GM18520 (cell line): ENCODE measurements at regions not wholly inside any gene's neighbourhood (a gene's known extent, or its start where the extent isn't known, plus 50 kb on each side); places are given as distances from the start of the nearest gene placed in this dataset.
A peak's percentile ranks its signal among the peaks of the same experiment; 100 is the strongest.

ENCODE experiments used
- ATAC-seq: cut with Tn5 transposase; IDR thresholded peaks from one replicate; pipeline ENCODE4 v1.9.1; 2021; ENCODE audit not compliant: unreplicated experiment

DNA sequence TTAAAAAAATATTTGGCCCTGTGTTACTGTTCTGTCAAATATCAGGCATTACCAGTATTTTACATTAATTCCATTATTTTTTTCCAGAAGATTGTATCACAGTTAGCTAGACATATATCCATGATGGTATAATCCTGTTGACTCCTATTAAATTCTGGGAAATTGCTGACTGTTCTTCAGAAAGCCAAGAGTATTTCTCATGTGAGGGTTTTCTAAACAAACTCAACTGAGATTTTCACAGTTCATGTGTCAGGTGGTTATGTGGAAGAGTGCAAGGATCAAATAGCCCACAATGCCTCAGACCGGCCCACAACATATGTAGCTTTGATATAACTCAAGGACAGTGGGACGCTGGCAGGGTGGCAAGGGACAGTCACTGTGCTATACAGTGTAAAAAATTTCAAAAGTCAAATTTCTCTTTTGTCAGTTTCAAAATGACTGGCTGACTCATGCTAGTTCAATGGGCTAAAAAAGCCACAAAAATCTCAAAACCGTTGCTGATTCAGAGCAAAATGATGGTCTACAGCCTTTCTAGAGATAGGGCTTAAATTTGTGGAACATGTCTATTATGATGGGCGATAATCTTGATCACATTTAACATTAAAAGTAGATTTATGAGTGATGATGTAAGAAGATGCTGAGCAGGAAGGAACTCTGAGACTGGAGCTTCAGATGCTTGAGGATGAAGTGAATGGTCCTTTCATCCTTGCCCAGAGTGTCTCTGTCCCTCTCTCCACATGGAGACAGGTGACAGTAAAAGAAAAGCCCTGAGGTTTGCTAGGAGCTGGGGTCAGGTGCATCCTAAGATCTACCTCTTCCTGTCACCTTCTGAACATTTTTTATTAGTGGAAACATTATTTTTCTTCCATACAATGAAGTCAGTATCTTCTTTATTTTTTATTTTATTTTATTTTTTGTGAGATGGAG lies 175.8 kb upstream of the PIEZO2 start:
- peak; percentile 87 for ATAC-seq

DNA sequence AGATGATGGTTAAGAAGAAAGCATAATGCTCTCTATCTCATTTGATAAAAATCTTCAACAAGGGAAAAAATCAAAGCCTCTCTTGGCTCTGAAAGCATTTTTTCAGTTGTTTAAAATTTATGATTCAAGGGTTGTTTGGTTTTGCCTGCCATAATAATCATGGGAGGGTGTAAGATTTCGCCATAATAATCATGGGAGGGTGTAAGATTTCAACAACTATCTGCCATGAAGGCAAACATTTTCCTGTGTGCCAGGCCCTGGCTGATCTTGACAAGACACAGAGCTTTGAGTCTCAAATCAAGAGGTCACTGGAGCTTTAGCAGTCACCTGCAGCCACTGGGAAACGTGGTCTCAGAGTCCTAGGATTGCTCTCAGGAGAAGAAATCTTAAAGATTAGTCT lies 175.1 kb upstream of the PIEZO2 start:
- no peak for ATAC-seq

DNA sequence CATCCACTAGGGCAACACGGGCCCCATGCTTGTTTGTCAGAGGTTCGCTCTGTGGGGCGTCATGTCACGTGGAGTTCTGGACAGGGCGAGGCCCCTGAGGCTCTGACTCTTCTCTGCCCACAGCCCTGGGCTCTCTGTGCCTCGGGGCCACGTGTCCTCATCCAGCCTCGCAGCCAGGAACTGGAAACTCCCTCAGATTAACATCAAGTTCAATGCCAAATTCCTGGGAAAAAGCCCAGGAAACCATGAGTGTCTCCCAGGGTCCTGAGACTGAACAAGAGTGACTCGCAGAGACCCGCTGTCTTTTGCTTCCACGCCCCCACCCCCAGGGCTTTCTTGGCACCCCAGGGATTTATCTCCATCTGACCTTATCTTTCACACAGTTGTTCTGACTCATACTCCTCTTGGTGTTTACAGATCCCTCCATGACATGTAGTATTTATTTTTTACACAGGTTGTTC lies 174.0 kb upstream of the PIEZO2 start:
- ATAC-seq = no peak

DNA sequence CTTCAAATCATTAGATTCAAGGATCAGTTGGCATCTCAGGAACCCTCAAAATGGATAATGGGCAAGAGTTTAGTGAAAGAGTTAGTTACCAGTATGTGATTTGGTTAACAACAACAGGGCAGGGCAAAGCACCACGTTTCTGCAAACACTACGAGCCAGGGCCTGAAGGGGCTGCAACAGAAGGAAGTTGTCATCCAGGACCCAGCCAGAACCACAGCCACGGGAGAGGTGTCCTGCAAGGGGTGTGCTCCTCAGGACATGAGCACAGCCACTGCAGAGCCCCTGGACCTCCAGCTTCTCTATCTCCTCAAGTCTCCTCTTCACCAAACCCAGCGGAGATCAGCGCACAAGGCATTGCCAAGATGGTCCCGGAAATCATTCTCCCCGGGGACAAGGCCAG lies 173.3 kb upstream of the PIEZO2 start:
- ATAC-seq = no peak

DNA sequence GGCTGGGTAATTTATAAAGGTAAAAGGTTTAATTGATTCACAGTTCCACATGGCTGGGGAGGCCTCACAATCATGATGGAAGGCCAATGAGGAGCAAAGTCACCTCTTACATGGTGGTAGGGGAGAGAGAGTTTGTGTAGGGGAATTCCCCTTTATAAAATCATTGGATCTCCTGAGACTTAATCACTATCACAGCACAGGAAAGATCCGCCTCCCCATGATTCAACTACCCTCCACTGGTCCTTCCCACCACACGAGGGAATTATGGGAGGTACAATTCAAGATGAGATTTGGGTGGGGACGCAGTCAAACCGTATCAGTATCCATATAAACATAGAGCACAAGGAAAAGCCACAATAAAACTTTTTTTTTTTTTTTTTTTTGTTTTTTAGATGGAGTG lies 172.6 kb upstream of the PIEZO2 start:
- ATAC-seq = no peak

DNA sequence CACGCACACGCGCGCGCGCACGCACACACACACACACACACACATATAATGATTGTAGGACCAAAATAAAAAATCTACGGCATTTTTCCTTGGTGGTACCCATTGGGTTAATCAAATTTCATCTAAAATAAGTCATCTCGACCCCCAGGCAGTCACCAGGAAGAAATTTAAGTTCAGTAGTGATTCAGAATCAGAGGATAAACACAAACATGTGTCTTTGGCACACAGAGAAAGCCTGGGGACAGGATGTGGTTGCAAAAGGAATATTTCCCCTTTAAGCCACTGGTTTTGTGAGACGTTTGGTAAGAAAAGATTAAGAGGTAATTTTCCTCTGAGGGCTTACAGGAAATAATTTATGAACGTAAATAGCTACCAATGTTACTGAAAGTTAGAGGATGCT lies 171.6 kb upstream of the PIEZO2 start:
- no peak for ATAC-seq

DNA sequence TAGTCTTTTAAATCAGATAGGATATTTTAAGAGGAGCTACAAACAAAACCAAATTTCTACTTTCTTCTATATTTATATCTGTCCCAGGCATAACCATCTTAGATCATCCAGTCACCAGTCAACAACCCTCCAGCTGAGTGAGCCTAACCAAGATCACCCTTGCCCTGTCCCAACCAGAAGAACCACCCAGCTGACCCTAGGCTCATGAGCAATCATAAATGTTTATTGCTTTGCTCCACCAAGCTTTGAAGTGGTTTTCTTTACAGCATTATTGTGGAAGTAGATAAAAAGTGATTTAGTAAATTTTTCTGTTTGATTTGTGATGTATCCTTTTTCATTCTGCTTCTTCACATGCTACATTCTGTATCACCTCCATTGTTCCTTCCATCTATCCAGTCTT lies 167.2 kb upstream of the PIEZO2 start:
- no peak for ATAC-seq

DNA sequence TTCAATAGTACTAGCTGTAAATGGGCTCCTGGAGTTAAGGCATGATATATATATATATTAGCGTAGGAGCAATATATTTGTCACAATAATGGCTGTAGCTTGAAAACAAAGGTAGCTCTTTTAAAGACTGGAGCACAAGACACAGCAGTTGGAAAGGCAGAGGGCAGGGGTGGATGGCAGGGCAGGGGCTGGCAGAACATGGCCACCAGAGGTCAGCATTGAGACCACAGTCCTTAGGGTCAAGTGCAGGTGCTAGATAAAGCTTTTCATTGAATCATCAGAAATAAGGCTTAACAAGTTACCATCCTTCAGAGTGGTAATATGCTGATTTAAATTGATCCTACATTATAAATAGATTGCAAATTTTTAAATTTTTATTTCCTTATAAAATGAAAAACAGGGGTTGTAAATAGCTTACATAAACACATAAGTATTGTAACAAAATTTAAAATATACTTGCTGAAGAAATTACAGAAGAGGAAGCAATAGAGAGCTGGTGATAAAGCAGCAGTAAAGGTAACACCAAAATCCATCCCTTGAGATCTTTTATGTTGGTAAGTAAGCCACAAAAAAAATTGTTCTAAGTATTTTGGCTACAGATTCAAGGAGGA lies 161.2 kb upstream of the PIEZO2 start:
- ATAC-seq = no peak

DNA sequence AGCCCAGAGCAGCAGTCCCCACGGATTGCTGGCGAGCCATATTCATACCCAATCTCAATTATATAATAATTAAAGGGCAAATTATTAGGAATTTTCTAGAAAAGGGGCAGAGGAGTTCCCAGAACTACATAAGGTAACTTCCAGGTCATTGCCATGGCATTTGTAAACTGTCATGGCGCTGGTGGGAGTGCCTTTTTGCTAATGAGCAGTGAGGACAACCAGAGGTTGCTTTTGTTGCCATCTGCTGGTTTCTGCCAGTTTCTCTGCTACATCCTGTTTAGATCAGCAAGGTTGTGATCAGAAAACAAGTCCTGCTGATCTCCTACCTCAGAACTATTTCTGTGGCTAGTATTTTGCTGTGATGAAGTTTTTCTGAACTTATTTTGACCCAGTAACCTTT lies 159.8 kb upstream of the PIEZO2 start:
- no peak for ATAC-seq

DNA sequence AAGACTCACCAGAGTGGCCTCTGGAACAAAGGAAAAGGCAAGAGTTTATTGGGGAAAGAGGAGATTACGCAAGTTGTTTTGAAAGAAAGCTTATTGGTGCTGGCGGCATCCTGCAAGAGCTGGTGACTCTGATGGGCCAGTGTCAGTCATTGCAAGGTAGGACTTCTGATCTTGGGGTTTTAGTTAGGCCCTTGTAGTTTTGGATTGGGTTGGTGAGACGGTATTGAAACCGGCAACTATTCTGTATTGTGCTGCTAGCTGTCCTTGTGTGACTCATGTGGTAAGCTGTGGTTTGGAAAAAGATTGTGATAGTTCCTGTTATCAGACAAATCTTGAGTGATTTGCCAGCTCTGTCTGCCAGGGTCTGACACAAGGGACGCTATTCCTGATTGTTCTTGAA lies 159.1 kb upstream of the PIEZO2 start:
- ATAC-seq = no peak

DNA sequence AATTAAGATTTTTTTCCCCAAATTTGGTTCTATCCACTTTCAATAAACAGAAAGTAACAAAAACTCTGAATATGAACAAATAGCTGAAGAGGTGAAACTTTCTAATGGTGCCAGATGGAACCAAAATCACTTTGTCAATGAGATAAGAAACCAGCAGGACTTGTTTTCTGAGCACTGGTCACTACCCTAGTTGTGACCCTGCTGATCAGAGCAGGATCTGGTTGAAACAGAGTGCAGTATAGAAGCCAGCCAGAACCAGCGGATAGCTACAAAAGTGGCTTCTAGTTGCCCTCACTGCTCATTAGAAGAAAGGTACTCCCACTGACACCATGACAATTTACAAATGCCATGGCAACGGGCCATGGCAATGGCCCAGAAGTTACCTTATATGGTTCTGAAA lies 158.3 kb upstream of the PIEZO2 start:
- ATAC-seq = no peak

DNA sequence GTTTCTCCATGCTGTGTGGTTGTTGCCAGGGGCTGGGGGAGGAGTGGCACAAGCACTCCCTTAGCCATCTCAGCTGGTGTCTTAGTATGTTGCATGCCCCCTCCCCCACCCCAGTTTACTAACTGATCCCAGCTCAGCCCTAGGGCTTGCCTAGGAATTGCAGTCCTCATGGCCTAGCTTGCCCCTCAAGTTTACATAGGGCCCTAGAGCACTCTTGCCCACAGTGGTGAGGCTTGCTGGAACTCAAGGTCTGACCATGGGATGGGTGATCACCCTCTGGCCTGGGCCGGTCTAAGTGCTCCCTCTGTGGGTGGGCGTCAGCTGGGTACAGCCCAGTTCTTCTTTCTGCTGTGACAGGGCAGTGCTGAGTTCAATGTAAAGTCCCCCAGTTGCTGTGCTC lies 156.1 kb upstream of the PIEZO2 start:
- no peak for ATAC-seq

DNA sequence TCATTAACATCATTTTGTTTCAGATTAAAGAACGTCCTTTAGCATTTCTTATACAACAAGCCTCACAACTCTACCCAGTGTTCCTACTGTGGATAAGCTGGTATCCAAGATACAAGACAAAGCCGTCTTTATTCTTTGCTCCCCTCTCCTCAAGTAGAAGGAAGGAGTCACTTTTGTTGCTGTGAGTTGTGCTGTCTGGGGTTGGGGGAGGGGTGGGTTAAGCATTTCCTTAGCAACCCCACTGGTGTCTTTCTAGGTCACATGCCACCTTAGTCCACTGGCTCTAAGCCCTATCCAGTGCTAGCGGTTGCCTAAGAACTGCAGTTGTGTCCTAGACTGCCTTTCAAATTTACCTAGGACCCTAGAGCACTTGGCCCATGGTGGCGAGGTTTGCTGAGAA lies 155.6 kb upstream of the PIEZO2 start:
- ATAC-seq = no peak

DNA sequence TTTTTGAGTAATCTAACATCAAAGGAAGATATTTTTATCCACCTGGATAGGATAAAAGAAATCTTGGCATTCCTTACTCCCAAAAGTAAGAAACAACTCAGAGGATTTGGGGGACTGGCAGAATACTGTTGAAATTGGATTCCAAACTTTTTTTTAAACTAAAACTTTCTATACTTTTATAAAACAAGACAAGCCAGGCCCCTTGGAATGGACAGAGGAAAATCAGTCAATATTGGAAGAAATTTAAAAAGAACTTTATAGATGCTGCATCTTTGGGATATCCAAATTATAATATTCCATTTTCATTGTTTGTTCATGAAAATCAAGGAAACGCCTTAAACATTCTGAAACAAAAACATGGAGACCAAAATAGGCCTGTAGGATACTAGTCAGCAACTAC lies 147.6 kb upstream of the PIEZO2 start:
- no peak for ATAC-seq

DNA sequence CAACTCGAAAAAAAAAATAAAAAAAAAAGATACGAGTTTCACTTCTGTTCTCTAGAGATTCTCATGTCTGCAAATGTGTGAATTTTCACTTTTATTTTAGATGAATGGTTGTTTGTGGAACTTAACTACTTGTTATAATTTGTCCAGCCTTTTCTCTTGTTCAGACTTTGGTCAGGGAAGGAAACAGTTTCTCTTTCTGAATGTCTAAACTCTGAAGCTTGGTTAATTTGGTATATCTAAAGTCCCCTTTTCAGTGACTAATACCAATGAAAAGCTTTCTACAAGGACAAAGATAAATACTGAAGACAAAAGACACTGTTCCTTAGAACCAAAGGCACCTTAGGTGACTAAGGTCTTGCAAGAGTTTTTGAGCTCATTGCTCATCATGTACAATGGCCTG lies 144.4 kb upstream of the PIEZO2 start:
- peak; percentile 75 for ATAC-seq

DNA sequence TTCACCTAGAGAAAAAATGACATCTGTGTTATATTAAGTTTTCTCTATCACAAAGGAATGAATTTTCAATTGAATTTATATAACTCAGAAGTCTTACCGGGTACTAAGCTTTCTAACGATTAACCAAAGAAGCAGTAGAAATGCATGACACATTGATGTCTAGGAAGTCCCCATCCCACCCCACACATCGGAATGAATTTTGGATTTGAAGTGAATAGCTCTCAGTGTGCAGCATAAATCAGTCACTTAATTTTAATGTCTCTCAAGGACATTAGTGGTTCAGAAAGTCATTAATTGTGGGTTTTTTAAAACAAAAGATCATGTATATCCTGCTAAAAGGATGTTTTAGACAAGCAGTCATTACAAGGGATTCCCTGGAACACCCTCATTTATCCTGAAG lies 141.4 kb upstream of the PIEZO2 start:
- ATAC-seq = no peak

DNA sequence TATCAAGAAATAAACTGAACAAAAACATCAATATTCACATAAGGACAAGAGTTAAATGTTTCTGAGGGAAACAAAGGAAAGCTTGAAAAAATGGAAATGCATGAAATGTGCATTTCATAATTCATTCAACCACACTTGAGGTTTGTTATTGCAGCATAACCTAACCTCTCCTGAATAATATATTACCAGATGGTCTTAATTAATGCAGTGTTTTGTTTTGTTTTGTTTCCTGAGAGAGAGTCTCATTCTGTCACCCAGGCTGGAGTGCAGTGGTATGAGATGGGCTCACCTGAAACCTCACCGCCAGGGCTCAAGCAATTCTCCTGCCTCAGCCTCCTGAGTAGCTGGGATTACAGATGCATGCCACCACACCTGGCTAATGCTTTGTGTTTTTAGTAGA lies 139.9 kb upstream of the PIEZO2 start:
- no peak for ATAC-seq

DNA sequence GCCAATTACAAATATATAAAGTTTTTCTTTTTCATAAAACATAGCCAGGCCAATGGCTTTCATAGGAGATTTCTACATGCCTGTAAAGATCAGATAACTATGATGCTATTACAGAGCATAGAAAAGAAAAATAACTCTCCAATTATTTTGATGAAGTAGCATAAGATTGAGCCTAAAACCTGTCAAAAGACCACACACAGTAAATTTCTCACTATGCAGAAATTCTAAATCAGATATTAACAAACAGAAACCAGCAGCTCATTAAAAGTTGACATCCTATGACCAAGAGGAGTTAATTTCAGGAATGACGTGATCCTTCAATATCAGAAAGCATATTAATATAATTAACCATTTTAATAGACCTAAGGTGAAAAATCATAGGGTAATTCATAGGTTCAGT lies 139.0 kb upstream of the PIEZO2 start:
- ATAC-seq = no peak

DNA sequence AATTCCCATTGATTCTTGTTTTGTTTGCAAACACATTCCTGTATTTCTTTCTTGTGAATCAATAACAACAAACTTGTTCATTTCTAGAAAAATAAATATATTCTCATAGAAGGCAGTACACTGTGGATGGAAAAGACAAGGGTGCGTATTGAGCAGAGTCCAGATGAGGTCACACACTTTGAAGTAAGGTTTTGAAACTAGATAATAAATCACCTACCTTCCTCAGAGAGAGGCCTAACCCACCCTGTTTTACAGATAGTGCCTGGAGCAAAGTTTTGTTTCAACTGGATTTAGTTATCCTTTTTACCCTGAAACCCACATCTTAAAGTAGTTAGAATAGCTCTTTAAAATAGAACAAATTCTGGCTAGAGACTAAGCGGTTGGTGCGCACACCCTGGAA lies 137.1 kb upstream of the PIEZO2 start:
- no peak for ATAC-seq

DNA sequence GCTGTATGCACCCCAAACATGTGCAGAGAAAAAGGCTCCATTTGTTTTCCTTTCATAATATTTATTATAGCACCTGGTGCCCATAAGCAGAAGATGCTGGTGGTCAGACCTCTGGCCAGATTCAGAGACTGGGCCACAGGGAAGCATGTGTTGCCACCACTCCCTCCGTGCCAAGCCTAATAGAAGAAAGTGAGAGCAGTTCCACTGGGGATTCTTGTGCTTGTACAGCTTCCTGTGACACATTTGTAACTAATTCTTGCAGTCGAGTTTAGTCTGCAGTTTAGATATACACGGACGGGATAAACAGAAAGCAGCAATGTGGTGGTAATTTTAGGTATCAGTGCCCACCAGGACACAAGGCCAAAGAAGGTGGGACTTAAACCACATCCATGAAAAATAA lies 135.4 kb upstream of the PIEZO2 start:
- ATAC-seq = no peak

DNA sequence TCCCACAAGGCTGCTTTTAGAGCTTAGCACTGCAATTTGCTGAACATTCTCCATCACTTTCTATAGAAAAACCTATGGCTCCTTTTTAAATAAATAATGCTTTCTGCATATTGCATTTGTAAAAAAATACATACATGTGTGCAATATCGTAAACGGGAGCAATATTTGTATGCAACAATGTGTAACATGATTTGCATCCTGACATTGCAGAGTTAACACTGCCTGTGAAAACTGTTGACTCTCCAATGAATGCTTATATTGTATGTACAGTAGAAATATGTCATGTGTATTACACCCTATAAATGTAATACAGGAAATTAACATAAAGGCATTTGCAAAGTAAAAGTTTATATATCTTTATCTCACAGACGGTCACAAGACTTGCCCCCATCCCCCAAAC lies 135.0 kb upstream of the PIEZO2 start:
- ATAC-seq = no peak

DNA sequence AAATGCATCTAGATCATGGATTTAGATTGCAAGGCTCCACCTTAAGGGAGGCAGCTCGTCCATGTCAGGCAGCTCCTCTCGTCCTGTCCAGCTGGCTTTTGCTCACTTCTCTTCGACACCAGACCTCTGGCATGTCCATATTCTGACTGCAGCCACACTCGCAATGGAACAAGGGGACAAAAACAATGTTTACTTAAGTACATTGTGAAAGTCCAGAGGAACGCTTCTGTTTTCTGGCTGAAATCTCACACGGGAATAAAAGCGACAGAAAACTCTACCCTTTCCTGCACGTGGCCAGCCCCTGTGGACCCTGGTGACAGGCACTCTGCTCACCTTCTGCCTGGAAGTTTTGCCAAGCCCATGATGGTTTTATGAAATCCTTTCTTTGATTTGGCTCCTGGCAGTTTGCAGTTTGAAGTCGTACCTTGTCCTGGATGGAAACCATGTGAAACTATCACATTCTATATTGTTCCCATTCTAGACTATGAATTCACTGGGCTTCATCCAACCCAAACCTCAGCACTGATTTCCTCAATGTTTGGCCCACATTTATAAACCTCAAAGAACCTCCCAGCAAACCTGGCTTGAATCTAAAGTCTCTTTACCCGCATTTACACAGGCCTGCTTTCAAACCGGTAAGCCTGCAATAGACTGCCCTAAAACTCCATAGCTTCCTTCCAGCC lies 134.3 kb upstream of the PIEZO2 start:
- ATAC-seq = no peak
